Stimulated activated CD8-positive, alpha-beta memory T cell treated with anti-CD3 and anti-CD28 coated beads, Interleukin-15, amount 100 ng/mL, for 48 hours (primary cell): ENCODE measurements at regions not wholly inside any gene's neighbourhood (a gene's known extent, or its start where the extent isn't known, plus 50 kb on each side); places are given as distances from the start of the nearest gene placed in this dataset.

Experiments used
- DNase-seq, 2 donors: peaks; one replicate each; pipeline ENCODE4 v3.0.0-alpha.2; 2020; ENCODE audit warnings: low read depth in 2 of 2

DNA sequence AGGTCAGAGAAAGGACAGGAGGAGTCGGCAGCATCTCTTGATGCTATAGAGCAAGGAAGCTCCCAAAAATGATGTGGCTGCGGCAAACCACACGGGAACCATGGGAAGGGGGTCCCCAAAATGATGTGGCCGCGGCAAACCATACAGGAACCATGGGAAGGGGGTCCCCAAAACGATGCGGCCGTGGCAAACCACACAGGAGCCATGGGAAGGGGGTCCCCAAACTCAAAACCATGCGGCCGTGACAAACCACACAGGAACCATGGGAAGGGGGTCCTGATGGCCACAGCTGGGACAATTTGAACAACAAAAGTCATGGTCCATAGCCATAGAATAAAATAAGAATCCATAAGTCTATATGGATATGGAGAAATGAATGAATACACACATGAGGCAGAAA, 58.4 kb upstream of the GLI2 start:
- DNase-seq = no peak

DNA sequence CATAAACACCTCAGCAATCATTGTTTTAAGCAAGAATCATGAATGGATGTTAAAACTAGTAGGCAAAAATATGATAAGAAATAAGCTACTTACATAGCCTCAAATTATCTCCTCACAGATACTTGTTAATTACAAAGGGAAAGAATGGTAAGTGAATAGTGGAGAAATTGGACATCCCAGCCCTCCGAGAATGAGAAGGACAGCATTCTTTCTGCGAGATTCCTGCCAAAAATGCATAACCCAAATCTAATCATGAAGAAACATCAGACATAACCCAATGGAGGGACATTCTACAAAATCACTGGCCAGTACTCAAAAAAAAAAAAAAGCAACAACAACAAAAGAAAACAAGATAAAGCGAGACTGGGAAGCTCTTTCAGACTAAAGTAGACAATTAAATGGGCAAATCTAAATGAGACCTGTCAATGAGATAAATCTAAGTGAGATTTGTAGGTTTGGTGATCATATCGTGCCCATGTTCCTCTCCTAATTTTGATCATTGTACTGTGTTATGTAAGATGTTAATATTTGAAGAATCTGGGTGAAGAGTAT, 57.9 kb upstream of the GLI2 start:
- DNase-seq = no peak

DNA sequence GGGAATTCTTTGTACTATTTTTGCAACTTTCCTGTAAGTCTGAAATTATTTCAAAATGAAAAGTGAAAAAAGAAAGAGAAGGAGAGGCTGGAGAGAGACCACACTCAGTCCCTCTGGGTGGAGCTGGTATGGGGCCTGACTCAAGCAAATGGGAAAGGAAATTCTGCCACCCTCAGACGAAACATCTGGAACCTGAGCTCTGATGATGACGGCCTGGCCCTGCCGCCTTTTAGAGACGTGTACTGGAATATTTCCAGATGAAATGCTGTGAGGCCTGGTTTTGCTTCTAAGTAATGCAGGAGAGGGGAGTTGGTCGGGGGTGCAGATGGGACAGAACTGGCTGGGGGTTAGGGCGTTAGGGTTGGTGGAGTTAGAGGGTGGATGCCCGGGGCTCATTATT, 57.4 kb upstream of the GLI2 start:
- DNase-seq = no peak

DNA sequence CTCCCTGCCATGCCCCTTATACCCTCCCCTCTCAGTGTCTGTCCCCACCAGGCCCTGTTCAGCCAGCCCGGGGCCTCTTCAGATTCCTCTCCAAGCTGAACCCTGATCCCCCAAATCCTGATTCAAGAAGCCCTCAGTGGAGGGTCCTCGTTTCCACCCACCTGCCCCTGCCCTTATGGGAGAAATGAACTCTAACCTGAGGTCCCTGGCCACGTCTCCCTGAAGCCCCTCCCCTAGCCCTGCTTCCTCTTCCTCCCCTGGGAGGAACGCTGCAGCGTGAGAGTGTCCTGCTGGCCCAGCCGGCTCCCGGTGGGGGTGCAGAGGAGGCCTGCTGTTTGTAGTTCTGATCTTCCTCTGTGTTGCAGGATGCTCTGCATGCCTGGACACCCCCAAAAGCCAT, 56.7 kb upstream of the GLI2 start:
- DNase-seq = no peak

DNA sequence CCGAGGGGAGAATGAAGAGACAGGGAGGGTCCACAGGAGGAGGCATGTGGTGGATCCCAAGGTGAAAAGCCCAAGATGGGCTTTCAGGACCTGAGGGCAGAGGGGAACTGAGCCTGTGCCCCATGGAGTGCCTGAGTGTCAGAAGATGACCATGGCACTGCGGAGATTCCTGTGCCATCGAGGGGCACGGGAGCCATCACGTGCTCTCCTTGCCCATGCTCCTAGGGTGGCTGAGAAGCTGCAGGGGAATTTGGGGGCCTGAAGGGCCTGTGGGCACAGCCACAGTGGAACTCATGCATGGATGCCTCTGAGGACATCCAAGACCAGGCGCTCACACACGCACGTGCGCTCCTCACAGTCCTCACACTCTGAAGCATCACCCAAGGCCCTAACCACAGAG, 56.1 kb upstream of the GLI2 start:
- no peak for DNase-seq

DNA sequence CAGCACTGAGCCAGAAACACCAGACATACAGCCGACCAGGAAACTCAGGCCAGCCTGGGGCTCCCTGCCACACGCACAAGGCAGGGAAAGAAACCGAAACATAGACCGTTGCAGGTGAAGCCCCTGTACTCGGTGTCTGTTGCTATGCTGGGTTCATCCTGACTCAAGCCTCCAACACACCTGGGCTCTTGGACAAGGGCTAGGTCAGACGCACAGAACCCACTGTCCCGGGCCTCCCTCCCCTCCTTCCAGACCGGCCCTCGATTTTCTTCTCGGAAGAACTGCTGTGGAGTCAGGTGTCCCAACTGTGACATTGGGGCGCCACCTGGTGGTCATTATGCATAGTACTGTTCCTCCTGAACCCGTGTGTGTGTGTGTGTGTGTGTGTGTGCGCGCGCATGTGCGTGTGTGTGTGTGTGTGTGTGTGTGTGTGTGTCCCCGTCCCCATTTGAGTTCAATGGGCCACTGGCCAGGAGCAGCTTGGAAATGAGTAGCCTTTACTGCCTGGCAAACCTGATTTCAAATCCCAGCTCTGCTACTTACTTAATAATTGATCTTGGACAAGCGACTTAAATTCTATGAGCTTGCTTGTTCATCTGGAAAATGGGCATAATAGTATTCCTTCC, 55.4 kb upstream of the GLI2 start:
- DNase-seq = peak; percentile 33 to 50

DNA sequence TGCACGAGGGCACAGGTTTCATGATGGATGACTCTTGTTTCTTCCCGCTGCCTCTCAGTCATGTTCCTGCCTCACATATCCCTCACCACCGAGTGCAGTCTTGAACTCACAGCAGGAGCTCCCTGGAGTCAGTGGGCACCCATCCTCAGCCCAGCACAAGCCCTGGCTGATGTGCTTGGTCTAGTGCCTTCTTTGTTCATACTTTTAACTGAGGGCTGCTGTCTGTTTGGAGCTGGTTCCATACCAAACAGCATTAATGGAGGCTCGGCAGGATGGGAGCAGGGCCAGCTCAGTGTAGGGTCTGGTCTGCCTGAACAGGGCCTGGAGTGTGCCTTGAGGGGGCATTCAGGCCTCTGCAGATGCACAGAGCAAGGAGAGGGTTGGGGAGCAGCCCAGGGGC, 54.5 kb upstream of the GLI2 start:
- DNase-seq = no peak

DNA sequence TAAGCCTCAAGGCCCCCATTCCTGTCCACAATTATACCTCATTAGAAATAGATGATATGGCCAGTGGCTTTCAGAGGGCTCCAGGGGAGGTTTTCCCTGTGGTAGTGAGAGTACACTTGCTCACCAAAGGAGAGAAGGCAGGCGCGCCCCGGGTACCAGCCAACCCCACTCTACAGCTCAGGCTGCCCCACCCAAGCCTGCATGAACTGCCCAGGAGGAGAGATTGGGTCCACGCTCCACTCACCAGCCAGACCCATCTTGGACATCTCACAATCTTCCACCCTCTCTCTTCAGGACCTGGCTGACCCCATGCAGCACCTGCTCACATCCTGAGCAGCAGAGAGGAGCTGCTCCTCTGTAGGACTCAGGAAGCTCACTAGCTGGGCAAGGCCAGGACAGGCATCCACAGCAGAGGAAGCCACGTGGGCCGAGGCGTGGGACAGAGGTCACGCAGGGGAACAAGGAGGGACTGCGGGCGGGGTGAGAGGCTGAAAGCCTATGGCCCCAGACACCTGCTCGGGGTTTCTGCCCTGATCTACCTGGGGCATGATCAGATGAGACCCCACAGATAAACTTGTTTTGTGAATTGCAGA, 53.9 kb upstream of the GLI2 start:
- DNase-seq = no peak

DNA sequence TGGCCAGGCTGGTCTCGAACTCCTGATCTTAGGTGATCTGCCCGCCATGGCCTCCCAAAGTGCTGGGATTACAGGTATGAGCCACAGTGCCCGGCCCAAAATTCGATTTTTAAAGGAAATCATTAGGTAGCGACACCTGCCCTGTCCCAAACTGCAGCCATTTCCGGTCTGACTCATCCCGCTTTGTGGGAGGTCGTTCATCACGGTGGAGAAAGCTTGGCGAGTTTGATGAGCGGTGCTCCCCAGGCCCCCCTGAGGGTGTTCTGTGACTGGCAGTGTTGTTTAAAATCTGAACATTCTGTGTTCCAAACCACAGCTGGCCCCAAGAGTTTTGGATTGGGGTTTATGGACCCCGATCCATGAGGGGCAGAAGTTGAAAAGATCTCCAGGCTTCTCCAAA, 53.0 kb upstream of the GLI2 start:
- DNase-seq = no peak

DNA sequence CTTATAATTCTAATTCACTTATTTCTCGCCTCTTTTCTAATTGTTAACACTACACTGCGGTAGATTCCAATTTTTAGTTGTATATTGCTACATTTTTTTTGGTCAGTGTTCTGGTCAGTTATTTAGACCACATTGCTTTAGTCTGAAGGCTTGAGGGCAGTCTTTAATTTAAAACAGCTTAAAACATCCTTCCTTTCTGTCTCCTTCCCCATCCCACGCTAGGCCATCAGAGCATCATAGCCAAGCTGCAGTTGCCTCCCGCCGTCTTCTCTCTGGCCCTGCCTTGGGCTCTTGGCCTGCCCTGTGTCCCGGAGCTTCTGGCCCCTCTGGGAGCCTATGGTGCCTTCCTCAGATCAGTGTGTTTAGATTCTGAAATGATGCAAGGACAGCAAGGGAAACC, 52.6 kb upstream of the GLI2 start:
- no peak for DNase-seq

DNA sequence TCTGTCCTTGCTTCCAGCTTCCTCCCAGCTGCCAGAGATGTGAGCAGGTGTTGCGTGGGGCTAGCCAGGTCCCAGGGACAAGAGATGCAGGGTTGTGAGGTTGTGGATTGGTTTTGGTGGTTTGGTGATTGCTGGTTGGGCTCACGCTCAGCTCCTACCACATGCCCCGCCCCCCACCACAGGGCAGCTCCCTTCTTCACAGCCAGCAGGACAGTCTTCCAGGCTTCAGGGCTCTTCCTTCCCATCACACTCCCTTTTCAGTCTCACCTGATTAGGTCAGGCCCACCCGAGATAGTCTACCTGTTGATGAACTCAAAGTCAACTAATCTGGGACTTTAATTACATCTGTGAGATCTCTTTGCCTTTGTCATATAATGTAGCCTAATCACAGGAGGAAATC, 52.0 kb upstream of the GLI2 start:
- no peak for DNase-seq

DNA sequence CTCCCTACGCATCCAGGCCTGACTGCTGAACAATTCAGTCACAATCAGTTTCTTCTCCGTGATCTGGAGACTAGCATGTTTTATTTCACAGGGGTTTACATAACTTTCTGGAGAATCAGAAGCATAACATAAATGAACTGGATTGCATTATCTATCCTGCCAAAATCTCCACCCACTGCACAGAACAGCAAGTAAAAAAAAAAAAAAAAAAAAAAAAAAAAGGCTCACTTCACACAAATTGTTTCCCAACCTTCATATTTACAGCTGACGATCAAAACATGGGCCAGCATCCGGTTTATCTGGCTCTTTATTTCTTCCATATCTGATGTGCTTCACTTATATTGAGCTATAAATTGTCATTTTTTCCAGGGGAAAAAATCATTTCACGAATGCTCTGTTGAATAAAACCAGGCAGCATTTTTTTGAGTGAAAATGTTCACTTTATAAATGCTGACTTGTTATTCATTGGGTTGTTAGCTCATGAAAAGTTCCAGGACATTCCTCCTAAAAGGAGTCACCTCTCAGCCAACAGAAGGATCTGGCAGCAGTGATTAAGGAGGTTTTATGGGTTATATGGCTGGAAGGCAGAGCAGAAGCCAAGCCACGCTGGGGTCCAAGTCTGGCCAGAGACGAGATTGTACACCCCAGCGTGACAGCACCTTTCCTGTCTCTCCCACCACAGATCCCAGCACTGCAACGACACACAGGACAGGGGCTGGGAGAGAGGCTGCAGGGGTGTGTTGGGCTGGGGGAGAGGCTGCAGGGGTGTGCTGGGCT, 51.2 kb upstream of the GLI2 start:
- DNase-seq = no peak

DNA sequence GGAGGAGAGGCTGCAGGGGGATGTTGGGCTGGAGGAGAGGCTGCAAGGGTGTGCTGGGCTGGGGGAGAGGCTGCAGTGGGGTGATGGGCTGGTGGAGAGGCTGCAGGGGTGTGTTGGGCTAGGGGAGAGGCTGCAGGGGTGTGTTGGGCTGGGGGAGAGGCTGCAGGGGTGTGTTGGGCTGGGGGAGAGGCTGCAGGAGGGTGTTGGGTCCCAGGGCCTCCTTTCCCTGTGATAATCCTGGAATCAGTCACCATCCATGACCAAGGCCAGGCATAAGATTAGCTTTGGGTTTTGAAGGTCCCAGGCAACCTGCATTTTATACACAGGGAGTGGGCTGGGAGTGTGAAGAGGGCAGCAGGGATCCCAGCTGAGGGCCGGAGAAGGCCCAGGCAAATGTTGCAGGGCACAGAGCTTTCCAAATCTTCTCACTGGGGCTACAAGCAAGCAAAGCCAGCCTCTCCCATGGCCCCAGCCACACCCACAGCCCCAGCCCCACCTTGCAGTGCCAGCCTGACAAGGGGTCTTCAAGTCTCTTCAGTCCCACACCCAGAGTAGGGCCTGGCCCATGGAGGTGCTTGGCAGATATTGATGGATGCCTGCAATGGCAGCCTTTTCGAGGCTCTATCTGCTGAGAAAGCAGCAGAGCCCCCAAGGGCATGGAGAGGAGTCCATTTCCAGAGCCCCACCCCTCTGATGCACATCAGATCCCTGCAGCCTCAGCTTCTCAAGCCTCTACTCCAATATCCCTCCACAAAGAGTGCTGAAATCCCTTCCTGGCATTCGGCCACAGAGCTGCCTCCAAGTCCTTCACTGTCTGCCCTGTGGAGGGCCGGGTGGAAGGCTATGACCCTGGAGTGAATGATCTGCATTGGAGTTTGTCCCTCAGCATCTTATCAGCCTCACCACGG, 50.3 kb upstream of the GLI2 start:
- no peak for DNase-seq
